ENCODE measurements at regions not wholly inside any gene's neighbourhood (a gene's known extent, or its start where the extent isn't known, plus 50 kb on each side); places are given as distances from the start of the nearest gene placed in this dataset.

DNA sequence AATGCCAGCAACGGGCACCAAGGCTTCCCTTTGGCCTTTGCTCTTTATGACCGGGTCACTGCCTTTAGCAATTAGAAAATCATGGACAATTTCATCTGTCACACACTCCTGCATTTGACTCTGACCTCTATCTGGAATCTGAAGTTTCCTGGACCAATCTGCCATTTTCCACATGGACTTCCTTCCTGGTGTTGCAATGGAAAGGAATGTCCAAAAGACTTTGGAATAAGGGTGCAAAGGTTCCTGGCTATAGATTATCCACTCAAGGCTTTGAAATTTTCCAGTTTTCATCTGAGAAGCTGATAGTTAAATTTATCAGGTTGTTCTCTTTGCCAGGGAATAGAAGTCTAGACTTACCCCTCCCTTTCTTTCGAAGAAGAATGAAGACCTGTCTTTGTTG, 523.1 kb upstream of the ZNF462 start:
- no peak for DNase-seq

DNA sequence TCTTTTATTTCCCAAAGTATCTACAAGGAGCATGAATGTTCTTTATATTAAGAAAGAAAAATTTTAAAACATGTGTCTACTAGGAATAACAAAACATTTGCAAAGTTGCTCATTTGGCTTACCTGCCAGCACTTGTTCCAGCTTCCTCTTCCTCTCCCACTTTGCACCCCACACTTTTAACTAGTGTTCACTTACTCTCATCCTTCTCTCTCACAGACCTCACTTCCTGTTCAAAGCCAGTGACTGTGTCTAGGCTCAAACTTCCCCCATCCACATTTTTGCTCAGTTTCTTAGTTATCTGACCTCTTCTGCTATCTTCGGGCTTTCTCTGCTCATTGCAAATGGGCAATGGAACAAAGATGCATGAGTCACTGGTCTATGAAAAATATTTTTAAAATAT, 512.2 kb upstream of the ZNF462 start:
- no peak for DNase-seq

DNA sequence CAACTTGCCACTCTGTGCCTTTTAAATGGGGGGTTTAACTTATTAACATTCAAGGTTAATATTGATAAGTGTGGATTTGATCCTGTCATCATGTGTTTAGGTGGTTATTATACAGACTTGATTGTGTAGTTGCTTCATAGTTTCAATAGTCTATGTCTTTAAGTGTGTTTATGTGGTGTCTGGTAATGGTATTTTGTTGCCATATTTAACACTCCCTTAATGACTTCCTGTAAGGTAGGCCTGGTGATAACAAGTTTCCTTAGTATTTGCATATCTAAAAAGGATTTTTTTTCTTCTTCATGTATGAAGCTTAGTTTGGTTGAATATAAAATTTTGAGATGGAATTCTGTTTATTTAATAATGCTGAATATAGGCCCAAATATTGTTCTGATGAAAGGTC, 506.0 kb upstream of the ZNF462 start:
- no peak for DNase-seq

DNA sequence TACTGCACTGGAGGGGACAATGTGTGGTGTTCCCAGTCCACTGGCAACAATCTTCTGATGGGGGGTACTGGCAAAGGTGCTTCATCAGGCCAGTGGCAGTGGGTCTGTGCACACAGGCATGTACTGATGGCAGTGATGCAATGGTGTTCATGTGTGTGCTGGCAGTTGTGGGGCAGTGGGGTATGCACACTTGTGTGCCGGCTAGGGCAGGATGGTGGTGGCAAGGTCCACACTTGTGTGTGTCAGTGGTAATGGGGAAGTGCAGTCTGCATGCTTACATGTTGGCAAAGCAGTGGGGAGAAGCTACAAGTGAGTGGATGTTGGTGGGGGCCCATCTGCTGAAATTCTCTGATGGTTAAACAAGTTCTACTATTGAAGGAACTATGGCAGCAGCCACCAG, 504.6 kb upstream of the ZNF462 start:
- DNase-seq: no peak

DNA sequence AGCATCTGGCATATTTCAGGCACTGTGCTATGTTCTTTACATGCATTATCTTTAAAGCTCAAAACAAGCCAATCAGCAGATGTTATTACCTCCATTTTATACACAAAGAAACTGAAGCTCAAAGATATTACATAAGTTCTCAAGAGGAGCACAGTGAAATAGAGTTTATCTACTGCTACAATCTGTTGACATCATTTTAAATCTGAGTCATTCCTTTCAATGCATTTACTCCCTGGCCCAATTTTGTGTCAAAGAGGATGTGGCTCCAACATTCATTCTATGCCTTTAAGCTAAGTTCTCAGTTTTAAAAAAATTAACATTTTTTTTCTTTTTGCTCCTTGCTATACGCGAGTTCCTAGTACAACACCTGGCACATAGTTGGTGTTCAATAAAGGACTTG, 486.3 kb upstream of the ZNF462 start:
- DNase-seq: no peak

DNA sequence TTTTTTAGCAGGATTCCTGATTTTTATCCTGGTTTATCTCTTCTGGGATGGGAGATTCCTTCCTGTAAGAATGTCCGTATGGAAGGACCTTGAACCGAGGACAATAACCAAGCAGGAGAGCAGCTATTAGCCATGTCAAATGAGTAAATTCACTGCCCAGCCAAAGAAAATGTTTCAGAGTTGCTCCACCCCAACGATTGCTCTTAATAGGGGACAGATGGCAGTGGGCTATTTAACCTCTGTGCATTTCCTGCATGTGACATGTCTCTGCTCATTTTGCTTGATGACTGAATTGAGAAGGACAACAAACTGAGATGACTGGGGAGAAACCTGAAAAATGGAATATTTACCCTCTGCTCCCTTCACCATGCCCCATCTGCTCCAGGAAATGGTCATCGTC, 479.9 kb upstream of the ZNF462 start:
- no peak for DNase-seq

DNA sequence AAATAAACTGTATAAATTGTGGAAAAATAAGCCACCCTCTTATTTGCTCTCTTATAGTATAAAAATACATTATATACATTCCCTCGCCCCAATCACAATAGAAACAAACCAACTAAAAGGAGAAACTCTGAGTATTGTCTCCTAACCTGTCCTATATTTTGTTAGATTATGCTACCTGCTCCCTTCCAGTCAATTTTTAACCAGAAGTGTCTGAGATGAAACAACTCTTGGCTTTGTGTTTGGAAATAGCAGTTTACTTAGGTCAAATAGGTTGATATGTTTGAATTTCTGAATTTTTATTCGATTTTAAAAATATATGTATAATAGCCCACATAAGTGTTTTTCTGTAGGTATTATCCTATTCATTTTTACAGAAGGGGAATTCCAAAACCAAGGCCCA, 475.0 kb upstream of the ZNF462 start:
- no peak for DNase-seq

DNA sequence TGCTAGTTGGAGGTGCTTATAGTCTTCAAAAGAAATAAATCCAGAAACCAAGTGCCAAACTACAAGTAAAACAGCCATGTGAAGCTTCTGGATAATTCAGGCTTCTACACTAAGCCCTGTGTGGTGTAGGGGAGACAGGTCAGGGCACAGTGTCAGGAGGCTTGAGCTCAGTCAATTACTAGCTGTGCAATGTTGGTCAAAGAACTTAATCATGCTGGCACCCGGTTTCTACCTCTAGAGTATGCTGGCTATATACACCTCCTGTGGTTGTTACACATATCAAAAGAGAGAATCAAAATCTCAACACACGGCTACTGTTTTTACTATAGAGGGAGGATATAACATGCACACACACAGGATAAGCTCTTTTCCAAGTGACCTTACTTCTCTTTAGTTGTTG, 469.7 kb upstream of the ZNF462 start:
- no peak for DNase-seq

DNA sequence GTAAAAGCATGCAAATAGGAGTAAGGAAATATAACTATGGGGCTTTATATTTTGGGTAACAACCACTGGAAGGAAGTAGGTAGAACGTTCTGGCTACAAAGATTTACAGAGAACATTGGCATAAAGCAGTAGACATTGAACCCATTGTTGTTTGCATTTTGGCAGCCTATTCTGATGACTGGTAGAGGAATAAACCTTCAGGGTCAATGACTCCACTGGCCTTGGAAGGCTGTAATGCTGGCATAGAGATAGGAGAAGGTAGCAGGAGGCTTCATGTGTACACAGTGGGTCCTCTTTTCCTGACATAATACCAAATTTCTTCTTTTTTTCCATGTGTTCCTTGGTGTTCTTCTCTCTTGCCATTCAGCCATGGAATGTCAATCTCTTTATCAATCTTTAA, 462.8 kb upstream of the ZNF462 start:
- DNase-seq: no peak

DNA sequence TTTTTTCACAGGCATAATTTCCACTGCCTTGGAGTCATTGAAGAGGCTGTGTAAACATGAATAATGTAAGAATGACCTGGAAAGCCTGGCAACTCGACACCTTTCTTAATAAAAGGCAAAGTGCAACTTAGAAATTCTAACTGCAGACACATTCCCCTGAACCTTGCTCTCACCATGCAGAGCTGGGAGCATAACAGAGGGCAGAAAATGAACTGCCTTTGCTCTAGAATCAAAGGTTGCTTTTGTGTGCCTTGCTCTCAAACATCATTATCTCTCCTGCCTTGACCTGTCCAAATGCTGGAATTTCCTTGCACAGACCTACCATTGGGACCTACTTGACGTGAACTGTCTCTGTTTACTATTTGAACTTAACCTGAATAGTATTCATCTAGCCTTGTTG, 462.0 kb upstream of the ZNF462 start:
- no peak for DNase-seq

DNA sequence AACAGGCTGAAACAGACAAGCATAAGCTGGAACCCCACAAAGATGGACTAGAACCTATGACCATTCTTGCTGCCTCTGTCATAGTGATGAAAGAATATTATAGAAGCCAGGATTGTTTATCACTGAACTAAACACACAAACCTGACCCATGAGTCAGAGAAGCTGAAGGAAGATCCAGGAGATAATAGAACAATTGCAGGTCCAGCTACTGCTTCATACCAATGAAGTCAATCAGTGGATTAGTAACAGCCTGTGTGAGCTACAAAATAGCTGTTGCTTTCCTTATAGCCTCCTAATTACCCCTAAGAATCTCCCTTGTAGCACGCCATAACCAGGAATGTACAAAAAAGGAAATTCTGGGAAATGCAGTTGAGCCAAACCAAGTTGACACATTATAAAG, 459.9 kb upstream of the ZNF462 start:
- DNase-seq: no peak

DNA sequence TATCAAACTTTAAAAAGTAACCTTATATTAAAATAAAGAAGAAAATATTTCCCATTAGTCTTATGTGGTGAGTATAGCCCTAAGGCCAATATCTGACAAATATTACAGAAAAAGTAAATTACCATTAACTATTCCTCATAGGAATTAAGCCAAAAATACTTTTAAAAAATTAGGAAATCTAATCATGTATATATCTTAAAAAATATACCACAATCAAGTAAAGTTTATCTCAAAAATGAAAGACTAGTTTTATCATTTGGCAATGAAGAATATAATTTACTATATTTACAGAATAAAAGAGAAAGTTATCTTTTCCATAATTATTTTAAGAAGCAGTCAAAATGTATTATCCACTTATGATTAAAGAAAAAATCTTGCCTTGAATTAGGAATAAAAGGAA, 458.8 kb upstream of the ZNF462 start:
- no peak for DNase-seq

DNA sequence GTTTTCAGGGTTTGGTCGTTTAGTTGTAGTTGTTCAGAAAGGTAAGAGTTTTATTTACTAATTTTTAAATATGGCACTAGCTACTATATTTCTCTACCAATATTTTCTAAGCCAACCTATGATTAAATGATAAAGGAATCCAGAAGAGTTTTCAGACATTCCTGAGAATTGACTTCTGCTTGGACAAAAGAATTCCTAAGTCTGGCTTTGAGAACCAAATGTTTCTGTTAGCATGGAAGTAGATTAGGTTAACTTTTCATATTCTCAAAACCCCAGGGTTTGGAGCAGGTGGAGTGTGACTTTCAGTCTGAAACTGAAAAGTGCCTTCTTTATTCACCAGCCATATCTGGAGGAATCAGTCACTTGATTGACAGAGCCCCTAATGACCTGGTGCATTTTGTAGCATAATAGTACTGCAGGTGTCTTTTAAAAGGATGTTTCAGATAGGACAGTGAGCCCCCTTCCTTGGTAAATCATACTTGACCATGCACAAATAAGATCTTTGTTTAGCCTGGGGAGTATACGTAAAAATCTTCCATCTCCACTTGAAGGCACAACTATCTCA, 457.0 kb upstream of the ZNF462 start:
- DNase-seq: no peak

DNA sequence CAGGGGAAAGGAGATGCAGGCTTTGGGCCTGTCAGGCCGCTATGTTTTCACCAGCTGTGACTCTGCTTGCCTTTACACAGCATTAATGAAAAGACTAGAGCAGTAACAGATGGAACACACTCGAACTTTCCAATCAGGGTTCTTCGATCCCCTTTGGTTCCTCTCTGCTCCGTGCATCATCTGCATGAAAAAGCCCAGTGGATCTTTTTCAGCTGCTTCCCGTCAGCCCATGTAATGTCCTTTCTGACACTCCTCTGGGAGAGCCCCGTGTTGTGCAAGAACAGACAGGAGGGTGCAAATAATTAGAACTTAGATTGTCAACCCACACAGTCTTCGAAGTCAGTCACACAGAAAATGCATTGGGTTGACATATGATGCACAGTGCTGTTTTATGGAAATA, 448.9 kb upstream of the ZNF462 start:
- no peak for DNase-seq

DNA sequence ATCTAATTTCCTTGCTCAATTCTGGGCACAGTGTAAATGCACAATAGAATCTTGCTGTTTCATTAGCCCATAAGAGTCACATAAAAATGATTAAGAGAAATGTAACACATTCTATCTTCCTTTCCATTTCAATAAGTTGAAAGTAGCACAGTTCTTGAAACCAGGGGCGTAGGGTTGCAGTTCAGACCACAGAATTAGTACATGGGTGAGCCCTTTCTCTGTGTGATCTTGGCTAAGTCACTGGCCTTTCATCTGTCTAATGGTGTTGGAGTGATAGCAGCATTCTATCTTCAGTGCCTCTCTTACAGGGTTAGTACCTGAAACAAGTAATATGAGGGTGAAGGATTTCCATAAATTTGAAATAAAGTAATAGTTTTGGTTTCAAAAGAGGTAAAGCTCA, 445.3 kb upstream of the ZNF462 start:
- DNase-seq: no peak

DNA sequence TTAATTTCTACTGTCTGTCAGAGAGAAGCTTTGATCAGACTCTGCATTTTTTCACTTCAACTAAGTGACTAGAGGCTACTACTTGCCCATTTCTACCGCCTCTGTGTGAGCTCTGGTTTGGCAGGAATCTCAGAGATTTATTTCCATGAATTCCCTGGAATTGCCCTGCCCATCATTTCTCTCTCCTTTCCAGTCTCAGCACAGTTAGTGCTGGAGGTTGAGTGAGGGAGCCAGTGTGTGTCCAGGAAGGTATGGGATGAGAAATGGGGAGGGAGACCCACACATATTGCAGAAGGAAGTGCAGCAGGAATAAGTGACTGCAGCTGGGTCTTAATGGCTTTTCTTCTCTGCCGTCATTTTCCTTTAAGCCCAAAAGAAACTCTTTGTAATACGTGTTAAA, 443.1 kb upstream of the ZNF462 start:
- no peak for DNase-seq

DNA sequence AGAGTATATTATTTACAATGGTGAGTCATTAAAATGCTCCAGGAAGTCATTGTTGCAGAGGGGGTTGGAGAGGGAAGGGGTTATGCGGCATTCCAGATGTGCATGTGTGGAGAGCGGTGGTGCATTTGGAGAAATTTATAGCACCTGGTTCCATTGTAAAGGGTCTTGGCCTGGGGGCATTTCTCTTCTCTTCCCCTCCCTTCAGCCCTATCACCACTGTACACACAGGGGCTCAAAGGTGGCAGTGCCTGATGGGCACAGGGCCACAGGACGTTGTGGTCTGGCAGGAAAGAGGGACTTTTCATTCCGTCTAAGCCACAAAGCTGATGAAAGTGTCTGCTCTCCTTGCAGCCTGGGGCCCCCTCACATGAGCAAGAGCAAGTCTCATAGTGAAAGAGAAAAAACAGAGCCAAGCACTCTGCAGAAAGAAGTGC, 442.4 kb upstream of the ZNF462 start:
- DNase-seq: no peak

DNA sequence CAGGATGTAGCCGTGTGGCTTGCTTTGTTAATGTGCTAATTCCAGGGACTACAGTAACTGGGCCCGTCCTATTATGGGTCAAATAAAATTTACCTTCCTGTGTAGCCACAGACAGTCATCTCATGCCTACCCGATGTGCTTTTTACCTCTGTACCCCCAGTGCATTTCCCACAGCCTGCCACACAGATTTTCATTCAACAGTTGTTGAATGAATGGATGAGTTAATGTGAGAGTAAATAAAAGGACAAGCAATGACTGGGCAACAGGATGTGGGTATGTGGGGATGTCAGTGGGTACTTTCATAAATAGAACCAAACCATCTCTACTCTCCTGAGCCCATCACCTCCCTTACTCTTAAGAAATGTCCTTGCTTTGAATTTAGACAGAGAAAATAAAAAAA, 441.2 kb upstream of the ZNF462 start:
- no peak for DNase-seq

DNA sequence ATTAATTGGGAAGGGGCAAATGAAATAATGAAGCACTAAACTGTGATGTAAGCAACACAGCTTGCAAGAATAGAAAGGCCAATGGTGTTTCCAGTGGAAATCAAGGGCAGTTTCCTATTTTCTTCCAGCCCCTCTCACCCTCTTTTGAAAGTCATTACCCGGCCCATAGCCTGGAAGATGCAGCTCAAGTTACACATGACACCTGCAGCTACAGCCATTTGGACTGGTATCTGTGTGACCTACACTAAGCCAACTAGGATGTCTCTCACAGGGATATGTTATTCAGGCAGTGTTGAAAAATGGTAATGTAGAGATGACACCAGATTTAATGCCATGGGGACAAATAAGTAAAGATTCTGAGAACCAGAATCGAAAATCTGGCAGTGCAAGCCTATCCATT, 439.4 kb upstream of the ZNF462 start:
- no peak for DNase-seq

DNA sequence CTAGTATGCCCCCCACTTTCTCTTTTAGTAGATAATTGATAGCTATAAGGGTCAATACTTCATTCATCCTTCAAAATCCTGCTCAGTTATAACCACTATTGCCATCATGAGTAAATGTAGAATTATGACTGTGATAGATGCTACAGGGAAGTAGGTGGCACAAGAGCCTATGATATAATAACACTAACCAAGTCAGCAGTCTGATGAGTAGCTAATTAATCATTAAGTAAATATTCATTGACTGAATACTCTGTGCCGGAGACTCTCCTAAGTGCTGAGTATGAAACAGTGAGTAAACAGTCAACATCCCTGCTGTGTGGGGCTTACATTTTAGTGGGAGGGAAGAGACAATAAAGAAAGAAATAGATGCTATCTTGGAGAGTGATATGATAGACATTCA, 430.3 kb upstream of the ZNF462 start:
- no peak for DNase-seq

DNA sequence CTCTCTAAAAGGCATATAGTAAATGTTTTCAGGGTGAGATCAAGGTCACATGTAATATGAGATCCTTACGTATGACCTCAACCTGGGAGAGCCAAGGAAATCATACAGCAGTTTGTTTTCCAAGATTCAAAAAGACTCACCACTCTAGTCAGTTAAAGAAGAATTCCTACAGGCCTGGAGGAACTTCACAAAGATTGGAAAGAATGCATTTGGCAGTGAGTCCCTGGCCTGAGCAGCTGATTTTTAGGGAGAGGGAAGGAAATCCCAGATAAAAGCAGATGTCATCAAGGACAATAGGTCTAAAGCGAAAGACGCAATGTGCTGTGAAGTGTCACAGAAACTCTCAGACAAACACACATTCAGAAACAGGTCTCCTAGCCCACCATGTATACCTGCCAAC, 424.0 kb upstream of the ZNF462 start:
- no peak for DNase-seq

DNA sequence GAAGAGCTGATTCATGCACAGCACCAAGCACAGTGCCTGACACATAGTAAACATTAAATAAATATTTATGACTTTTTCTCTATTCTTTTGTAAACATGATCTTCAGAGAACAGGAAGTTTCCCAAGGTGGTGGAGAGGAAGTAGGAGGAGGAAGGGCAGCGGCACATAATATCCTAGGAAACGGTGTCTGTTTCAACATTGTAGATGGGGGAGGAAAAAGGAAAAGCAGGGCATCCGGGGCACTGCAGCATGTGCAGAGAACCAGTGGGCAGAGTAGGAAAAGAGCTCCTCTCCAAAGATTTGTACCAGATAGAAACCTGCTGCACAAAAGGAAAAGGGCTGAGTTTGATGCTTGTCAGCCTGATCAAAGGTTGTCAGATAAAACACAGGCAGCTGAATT, 421.7 kb upstream of the ZNF462 start:
- DNase-seq: no peak

DNA sequence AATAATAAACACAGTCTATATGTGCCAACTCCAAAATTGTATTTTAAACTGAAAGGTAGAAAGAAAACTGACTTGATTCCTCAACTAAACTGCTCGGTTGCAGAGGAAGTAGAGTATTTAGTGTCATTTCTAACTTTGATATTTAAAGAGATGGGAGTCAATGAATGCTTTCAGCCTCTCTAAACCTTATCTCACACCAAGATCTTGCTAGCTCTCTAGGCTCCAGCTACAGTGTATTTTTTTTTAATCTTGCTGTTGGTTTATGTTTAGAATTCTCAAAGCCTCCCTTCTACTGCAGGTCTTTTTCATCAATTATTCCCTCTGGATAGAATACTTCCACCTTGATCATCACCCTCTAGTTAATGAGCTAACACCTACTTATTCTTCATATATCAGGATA, 419.4 kb upstream of the ZNF462 start:
- DNase-seq: no peak

DNA sequence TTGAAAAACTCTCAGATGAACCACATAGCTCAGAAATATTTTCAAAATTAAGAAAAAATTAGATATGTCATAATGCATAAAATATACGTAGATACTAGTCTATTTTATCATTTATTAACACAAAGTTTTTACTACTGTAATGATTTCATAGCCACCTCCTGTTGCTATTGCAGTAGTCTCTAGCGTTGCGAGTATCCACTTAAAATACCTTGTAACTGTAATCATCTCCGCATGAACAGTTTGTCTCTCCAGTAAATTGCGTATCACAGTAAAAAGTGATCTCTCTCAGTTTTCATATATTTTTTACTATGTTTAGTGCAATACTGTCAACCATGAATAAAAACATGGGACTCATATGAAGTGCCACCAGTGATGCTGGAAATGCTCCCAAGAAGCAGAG, 417.9 kb upstream of the ZNF462 start:
- no peak for DNase-seq

DNA sequence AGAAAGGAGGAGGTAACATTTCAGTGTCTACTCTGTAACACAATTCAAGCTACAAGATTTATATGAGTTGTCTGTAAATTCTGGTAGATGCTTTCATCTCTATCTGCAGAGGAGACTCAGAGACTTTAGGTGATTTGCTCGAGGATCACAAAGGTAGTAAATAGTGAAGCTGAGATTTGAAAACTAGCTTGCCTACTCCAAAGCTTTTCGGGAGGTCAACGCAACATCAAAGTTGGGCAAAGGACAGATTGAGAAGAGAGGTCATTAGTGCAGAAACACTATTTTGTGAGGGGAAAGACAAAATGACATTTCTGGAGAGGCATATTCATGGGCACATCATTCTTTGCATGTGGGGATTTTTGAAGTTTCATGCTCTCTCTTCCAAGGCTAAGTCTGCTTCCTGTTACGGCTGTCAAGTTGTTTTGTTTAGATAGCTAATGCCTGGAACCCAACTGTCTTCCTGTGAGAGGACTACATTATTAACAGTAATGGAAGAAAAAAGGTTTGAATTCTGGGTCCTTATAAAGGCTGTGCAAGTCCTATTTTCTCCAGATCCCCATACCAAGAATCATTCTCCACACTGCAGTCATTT, 413.5 kb upstream of the ZNF462 start:
- no peak for DNase-seq

DNA sequence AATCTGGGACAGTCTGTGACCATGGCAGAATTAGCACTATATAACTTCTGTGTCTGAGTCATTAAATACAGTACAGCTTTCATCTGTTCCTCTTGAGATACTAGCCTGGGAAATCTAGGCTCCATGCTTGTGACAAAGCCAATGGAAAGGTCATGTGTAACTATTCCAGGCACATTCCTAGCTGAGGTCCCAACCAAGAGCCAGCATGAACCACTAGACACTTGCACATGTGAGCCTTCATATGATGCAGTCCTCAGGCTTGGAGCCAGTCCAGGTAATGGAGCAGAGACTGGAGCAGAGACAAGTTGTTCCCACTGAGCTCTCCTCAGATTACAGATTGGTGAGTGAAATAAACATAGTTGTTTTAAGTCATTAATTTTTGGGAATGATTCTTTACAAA, 412.4 kb upstream of the ZNF462 start:
- DNase-seq: no peak

All from effector CD8-positive, alpha-beta T cell (primary cell).